CD4-positive, alpha-beta T cell (primary cell): ENCODE measurements at regions not wholly inside any gene's neighbourhood (a gene's known extent, or its start where the extent isn't known, plus 50 kb on each side); places are given as distances from the start of the nearest gene placed in this dataset.

Experiments
- ATAC-seq: fragments of 200-7000 bp; cut with Tn5 transposase; one replicate; pipeline ENCODE4 v1.10.0; 2022; ENCODE audit warnings: mild to moderate bottlenecking; ENCODE audit not compliant: poor library complexity
- CTCF ChIA-PET: fragments of 350-600 bp; sonication (Branson Sonifier 250); formaldehyde crosslinking; loops from one replicate; lab custom pipeline; 2021; ENCODE audit warnings: antibody characterized with exemption, inconsistent platforms; lab: Charles Lee
- POLR2A ChIA-PET: fragments of 350-600 bp; sonication (Branson Sonifier 250); formaldehyde crosslinking; loops from one replicate; lab custom pipeline; 2021; ENCODE audit warnings: antibody characterized with exemption, inconsistent platforms; lab: Charles Lee
- DNase-seq, 14 experiments: peaks; one replicate each; pipeline ENCODE4 v3.0.0-alpha.2; 2013 to 2020; ENCODE audit warnings: mixed read lengths in 2 of 14
- H3K27ac ChIP-seq, 2 donors: one replicate each; pipeline versions ENCODE4 v1.5.1 to v1.7.0; 2013; ENCODE audit warnings: low read length in 2 of 2, low read depth in 1 of 2, mild to moderate bottlenecking in 1 of 2
- H3K27me3 ChIP-seq, 2 experiments: 1 replicate in 1 of 2; 2 replicates in 1 of 2; pipeline versions ENCODE4 v1.6.1 to v1.7.0; 2013; ENCODE audit warnings: low read length in 2 of 2, control low read depth in 1 of 2, mild to moderate bottlenecking in 1 of 2, moderate library complexity in 1 of 2; ENCODE audit not compliant: insufficient read depth in 2 of 2, control insufficient read depth in 1 of 2
- H3K36me3 ChIP-seq: one replicate; pipeline ENCODE4 v1.6.1; 2013; ENCODE audit warnings: low read length, control low read depth; ENCODE audit not compliant: insufficient read depth
- H3K4me1 ChIP-seq: one replicate; pipeline ENCODE4 v1.6.1; 2013; ENCODE audit warnings: low read length, control low read depth; ENCODE audit not compliant: insufficient read depth
- H3K4me3 ChIP-seq: one replicate; pipeline ENCODE4 v1.5.1; 2013; ENCODE audit warnings: mild to moderate bottlenecking, low read length, moderate library complexity
- H3K9me3 ChIP-seq, 2 experiments: 1 replicate in 1 of 2; 2 replicates in 1 of 2; pipeline versions ENCODE4 v1.6.1 to v1.7.0; 2013; ENCODE audit warnings: low read length in 2 of 2, mild to moderate bottlenecking in 2 of 2, control low read depth in 1 of 2, moderate library complexity in 1 of 2; ENCODE audit not compliant: control insufficient read depth in 1 of 2, insufficient read depth in 1 of 2
- H3K27ac Mint-ChIP-seq: one replicate; pipeline ENCODE4 v1.8.0; 2020; ENCODE audit warnings: mixed read lengths
- H3K27me3 Mint-ChIP-seq: one replicate; pipeline ENCODE4 v1.8.0; 2021; ENCODE audit warnings: mixed read lengths
- H3K36me3 Mint-ChIP-seq: one replicate; pipeline ENCODE4 v1.8.0; 2021; ENCODE audit warnings: low read depth, mixed read lengths
- H3K4me1 Mint-ChIP-seq: one replicate; pipeline ENCODE4 v1.8.0; 2021; ENCODE audit warnings: low read depth, mixed read lengths
- H3K4me3 Mint-ChIP-seq: one replicate; pipeline ENCODE4 v1.8.0; 2020; ENCODE audit warnings: mild to moderate bottlenecking, mixed read lengths
- H3K9me3 Mint-ChIP-seq: one replicate; pipeline ENCODE4 v1.8.0; 2020; ENCODE audit warnings: mixed read lengths
- intact Hi-C, 2 experiments: fragments of 100-400 bp; cut with DNase I in 1 of 2; cut with micrococcal nuclease in 1 of 2; formaldehyde crosslinking; loops; one replicate each; pipeline versions ENCODE4 v1.15.1 to v1.9.0; 2023 to 2025; cut with DNase I, micrococcal nuclease
- TF ChIP-seq, protein P1 (sequence below): fragments of 200-600 bp; IDR thresholded peaks from one replicate; pipeline ENCODE4 v1.8.0; 2022; ENCODE audit warnings: antibody characterized with exemption, mild to moderate bottlenecking

DNA sequence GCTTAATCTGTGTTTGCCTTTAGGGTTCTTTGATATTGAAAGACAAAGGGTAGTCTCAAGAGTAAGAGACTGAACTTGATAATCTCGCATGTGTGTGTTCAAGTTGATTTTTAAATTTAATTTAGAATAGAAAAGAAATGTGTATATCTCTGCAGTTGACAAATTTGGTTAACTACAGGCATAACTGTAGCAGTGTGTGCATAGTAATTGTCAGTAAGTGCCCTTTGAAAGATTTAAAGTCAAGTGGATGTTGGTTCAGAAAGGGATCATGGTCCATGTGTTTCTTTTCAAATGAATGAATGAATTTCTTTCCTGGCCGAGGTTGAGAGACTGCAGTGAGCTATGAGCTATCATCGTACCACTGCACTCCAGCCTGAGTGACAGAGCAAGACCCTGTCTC, 49.9 kb upstream of the DYRK2 start:
- TF ChIP-seq, protein P1, sequence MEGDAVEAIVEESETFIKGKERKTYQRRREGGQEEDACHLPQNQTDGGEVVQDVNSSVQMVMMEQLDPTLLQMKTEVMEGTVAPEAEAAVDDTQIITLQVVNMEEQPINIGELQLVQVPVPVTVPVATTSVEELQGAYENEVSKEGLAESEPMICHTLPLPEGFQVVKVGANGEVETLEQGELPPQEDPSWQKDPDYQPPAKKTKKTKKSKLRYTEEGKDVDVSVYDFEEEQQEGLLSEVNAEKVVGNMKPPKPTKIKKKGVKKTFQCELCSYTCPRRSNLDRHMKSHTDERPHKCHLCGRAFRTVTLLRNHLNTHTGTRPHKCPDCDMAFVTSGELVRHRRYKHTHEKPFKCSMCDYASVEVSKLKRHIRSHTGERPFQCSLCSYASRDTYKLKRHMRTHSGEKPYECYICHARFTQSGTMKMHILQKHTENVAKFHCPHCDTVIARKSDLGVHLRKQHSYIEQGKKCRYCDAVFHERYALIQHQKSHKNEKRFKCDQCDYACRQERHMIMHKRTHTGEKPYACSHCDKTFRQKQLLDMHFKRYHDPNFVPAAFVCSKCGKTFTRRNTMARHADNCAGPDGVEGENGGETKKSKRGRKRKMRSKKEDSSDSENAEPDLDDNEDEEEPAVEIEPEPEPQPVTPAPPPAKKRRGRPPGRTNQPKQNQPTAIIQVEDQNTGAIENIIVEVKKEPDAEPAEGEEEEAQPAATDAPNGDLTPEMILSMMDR, result no peak
- ATAC-seq (no peak), DNase-seq (no peak)
- H3K4me1 Mint-ChIP-seq, result peaks cover 35% of the 10 kb centered on the region
- H3K36me3 Mint-ChIP-seq, result no peaks in the 10 kb centered on the region
- ChIA-PET POLR2A (interaction anchor here (1.4 kb wide), 1 partner anchor 10 kb away, joined by 3 read pairs; no protein-coding TSS in a partner anchor), CTCF (interaction anchor here (0.6 kb wide), 1 partner anchor 1904 kb away, joined by 5 read pairs; no protein-coding TSS in a partner anchor)
- H3K4me3 ChIP-seq, result no peak overlapping the region
- intact Hi-C loops, result loop anchor here in 1 of 2 experiments (10.0 kb wide), 1 partner anchor 114 kb away; no protein-coding TSS in a partner anchor
- no peaks in the 10 kb centered on the region for H3K27me3 Mint-ChIP-seq
- no peaks in the 10 kb centered on the region for H3K36me3 ChIP-seq
- H3K9me3 Mint-ChIP-seq, result peaks cover 8% of the 10 kb centered on the region
- no peak overlapping the region for H3K27ac ChIP-seq
- H3K27ac Mint-ChIP-seq, result no peak overlapping the region
- no peaks in the 10 kb centered on the region for H3K27me3 ChIP-seq
- H3K9me3 ChIP-seq, result no peaks in the 10 kb centered on the region
- H3K4me3 Mint-ChIP-seq, result no peak overlapping the region
- peaks cover 6% of the 10 kb centered on the region for H3K4me1 ChIP-seq
